Omental fat pad (tissue), 3 donors: ENCODE measurements at regions not wholly inside any gene's neighbourhood (a gene's known extent, or its start where the extent isn't known, plus 50 kb on each side); places are given as distances from the start of the nearest gene placed in this dataset.

ENCODE experiments used
- ATAC-seq: fragments of 150-250 bp; one replicate; pipeline ENCODE4 v1.9.1; 2016; ENCODE audit warnings: mild to moderate bottlenecking, moderate library complexity; ENCODE audit not compliant: low FRiP score
- DNase-seq: peaks from one replicate; pipeline ENCODE4 v3.0.0-alpha.2; 2019; ENCODE audit warnings: low spot score
- CTCF ChIP-seq, 3 donors: fragments of 450-650 bp; IDR thresholded peaks; one replicate each; pipeline ENCODE4 v1.5.1; 2016 to 2017; ENCODE audit warnings: antibody characterized with exemption in 3 of 3, mild to moderate bottlenecking in 3 of 3, moderate library complexity in 2 of 3

GRCh38 chr4:27360790-27361267 is 500.2 kb downstream of the STIM2 start:
- DNase-seq = no peak
- ATAC-seq = no peak
- TF ChIP-seq CTCF (IDR thresholded peaks at IDR 0.05) = no peak

DNA sequence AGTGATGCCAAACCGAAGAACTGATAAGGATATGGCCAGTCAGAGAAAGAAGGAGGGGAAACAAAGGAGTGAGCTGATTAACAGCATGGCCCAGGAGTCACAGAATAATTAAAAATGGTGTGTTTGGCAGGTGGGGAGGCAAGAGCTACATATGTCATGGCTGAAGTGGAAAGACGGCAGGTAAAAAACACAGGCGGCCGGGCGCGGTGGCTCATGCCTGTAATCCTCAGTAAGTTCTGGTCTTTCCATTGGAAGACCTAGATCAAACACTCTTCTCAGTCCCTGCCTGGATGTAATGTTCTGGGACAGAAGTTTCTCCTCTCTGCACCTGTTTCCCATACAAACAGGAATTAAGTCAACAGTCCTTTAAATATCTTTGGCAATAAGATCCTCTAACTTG is 503.9 kb downstream of the STIM2 start:
- DNase-seq = no peak
- no peak for ATAC-seq
- TF ChIP-seq CTCF (IDR thresholded peaks at IDR 0.05) = no peak

- TF ChIP-seq CTCF (IDR thresholded peaks at IDR 0.05) = no peak
- no peak for ATAC-seq
- DNase-seq = no peak
Observed at GRCh38 chr4:27366104-27366823, 505.6 kb downstream of the STIM2 start.

DNA sequence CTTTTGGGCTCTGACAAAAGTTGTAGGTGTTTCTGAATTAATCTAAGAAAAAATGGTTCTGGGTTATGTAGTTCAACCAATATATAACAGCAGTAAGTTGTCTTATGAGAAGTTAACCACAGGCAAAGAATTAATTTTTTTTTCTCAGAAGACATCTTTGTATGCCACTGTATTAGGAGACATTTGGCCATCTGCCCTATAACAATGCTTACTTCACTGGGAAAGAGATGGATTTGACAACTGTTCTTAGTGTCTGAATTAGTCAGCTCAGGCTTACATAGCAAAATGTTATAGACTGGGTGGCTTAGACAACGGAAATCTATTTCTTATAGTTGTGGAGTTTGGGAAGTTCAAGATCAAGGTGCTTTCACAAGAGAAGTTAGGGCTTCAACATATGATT is 508.1 kb downstream of the STIM2 start:
- no peak for TF ChIP-seq CTCF (IDR thresholded peaks at IDR 0.05)
- no peak for ATAC-seq
- no peak for DNase-seq

DNA sequence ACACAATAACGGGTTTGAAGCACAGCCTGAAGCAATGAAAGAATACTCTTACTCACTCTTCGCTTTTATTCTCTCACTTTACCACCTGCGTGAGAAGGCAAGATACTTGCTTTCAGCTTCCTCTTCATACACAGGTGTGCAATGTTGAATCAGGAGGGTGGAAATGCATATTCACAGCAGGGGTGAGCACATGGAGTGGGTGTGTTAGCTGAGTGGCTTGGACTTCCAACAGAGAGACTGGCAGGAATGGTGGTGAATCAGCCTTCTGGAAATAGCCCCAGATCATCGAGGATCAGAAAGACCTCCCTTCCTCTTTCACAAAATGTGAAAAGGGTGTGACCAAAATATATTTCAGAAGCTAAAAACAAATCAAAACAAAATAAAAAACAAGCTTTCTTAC is 521.2 kb downstream of the STIM2 start:
- ATAC-seq (no peak), DNase-seq (no peak)
- no peak for TF ChIP-seq CTCF (IDR thresholded peaks at IDR 0.05)

DNA sequence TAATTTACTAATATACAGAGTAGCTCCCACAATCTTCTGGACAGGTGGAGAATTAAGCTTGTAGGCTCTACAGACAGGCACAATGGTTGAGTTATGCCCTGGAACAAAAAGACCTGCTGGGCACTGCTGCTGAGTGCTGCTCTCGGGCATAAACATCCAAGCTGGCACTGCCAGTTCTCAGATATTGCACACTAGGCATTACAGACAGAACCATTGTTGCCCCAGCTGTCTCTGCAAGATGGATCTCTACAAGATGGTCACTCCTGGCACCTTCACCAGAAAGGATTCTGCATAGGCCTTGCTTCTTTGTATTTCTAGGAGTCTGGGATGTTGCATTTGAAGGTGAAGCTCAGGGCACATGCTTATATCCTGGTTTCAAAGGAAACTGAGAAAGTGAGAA is 527.1 kb downstream of the STIM2 start:
- no peak for TF ChIP-seq CTCF (IDR thresholded peaks at IDR 0.05)
- ATAC-seq (no peak), DNase-seq (no peak)

- no peak for ATAC-seq
- no peak for TF ChIP-seq CTCF (IDR thresholded peaks at IDR 0.05)
- no peak for DNase-seq
Observed at GRCh38 chr4:27397886-27398285, 537.2 kb downstream of the STIM2 start.
